Chondrocyte (in vitro differentiated cells): ENCODE measurements at regions not wholly inside any gene's neighbourhood (a gene's known extent, or its start where the extent isn't known, plus 50 kb on each side); places are given as distances from the start of the nearest gene placed in this dataset.

ENCODE experiments used
- DNase-seq: peaks from one replicate; pipeline ENCODE4 v3.0.0; 2021; ENCODE audit warnings: mixed read lengths, low spot score
- H3K27ac Mint-ChIP-seq: one replicate; pipeline ENCODE4 v1.8.0; 2021; ENCODE audit warnings: mild to moderate bottlenecking, moderate library complexity, mixed read lengths; ENCODE audit not compliant: unreplicated experiment
- H3K27me3 Mint-ChIP-seq: 2 replicates; pipeline ENCODE4 v1.8.0; 2021; ENCODE audit warnings: low read depth, mixed read lengths
- H3K36me3 Mint-ChIP-seq: 2 replicates; pipeline ENCODE4 v1.8.0; 2021; ENCODE audit warnings: low read depth, mixed read lengths
- H3K4me1 Mint-ChIP-seq: 2 replicates; pipeline ENCODE4 v1.8.0; 2021; ENCODE audit warnings: low read depth, mild to moderate bottlenecking, mixed read lengths
- H3K4me3 Mint-ChIP-seq: one replicate; pipeline ENCODE4 v1.8.0; 2021; ENCODE audit warnings: mild to moderate bottlenecking, moderate library complexity, mixed read lengths; ENCODE audit not compliant: unreplicated experiment
- H3K9me3 Mint-ChIP-seq: 2 replicates; pipeline ENCODE4 v1.8.0; 2021; ENCODE audit warnings: low read depth, mixed read lengths
- TF ChIP-seq, protein P1 (sequence below): fragments of 200-600 bp; sonication (generic); IDR thresholded peaks from 2 replicates; pipeline ENCODE4 v1.5.0; 2021; ENCODE audit warnings: antibody characterized with exemption, mild to moderate bottlenecking, moderate library complexity

DNA sequence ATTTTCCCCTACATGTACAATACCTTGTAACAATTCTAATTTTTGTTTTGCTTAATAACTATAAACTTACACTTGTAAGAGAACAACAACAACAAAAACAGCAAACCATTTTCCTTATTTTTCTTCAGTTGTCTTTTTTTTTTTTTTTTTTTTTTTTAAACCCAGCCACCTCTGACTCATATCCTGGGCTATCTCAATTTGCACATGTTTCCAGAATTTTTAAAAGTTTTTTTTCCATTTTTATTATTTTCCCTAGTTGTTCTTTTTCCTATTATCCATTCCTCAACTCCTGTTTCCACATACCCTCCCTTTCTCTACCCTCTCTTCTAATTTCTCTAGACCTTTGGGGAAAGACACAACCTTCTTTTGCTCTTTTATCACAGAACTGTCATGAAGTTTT is 112.5 kb downstream of the EFEMP1 start:
- no peak overlapping the region for H3K27ac Mint-ChIP-seq
- H3K36me3 Mint-ChIP-seq, result peaks cover 2% of the 10 kb centered on the region
- peaks cover 2% of the 10 kb centered on the region for H3K27me3 Mint-ChIP-seq
- H3K4me3 Mint-ChIP-seq, result no peak overlapping the region
- no peak for DNase-seq
- peaks cover 8% of the 10 kb centered on the region for H3K4me1 Mint-ChIP-seq
- TF ChIP-seq, protein P1, sequence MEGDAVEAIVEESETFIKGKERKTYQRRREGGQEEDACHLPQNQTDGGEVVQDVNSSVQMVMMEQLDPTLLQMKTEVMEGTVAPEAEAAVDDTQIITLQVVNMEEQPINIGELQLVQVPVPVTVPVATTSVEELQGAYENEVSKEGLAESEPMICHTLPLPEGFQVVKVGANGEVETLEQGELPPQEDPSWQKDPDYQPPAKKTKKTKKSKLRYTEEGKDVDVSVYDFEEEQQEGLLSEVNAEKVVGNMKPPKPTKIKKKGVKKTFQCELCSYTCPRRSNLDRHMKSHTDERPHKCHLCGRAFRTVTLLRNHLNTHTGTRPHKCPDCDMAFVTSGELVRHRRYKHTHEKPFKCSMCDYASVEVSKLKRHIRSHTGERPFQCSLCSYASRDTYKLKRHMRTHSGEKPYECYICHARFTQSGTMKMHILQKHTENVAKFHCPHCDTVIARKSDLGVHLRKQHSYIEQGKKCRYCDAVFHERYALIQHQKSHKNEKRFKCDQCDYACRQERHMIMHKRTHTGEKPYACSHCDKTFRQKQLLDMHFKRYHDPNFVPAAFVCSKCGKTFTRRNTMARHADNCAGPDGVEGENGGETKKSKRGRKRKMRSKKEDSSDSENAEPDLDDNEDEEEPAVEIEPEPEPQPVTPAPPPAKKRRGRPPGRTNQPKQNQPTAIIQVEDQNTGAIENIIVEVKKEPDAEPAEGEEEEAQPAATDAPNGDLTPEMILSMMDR, result no peak
- no peaks in the 10 kb centered on the region for H3K9me3 Mint-ChIP-seq

DNA sequence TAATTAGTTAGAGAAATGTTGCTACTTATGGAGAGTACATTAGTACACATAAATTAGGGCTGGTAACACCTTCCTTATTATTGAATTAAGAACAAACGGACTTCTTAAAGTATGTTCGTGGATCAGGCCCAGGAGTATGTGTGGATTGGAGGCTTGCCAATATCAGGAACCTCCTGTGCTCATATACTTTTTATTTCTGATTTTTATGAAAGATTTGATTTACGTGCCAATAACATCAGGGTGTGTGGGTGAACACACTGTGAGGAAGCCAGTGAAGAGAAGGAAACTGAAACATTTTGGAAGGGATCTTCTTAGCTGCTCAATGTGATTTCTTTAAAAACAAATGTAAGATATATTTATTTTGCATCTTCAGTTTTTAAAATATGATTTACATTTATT is 113.0 kb downstream of the EFEMP1 start:
- Mint-ChIP-seq H3K27me3 (peaks cover 6% of the 10 kb centered on the region), H3K9me3 (no peaks in the 10 kb centered on the region), H3K4me1 (peaks cover 8% of the 10 kb centered on the region), H3K4me3 (no peak overlapping the region), H3K27ac (no peak overlapping the region), H3K36me3 (peaks cover 2% of the 10 kb centered on the region)
- TF ChIP-seq, protein P1, result no peak
- no peak for DNase-seq

DNA sequence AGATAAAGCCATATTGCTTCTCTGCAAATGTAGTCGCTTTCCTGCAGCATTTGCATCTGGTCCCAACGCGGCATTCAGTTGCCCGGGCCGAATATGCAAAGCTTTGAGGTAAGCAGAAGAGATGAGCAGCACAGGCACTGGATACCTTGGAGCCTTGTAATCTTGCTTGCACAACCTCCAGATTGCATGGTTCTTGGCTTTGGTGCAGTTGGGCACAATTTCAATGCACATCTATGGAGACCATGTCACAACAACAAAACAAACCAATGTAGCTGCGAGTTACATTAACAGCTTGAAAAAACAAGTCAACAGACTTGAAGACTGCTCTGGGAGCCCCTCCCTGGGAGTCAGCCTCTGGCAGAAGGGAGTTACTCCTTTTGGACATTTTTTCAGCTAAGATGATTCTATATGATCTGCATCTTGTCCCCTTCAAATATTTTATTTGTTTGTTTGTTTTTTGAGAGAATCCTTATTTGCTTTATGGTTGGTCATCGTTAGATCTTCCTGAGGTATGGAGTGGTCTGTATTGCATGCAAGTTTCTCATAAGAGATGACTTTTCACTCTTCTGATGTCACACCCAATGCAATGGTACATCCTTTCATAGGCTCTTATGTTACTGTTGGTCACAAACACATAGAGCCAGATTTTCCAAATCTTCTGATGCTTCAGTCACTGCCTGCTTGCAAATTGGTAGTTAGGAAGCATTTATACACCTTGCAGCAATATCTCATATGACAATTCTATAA is 113.5 kb downstream of the EFEMP1 start:
- peaks cover 8% of the 10 kb centered on the region for H3K27me3 Mint-ChIP-seq
- H3K27ac Mint-ChIP-seq, result no peak overlapping the region
- DNase-seq, result no peak
- H3K4me3 Mint-ChIP-seq, result no peak overlapping the region
- TF ChIP-seq, protein P1, result no peak
- no peaks in the 10 kb centered on the region for H3K36me3 Mint-ChIP-seq
- no peaks in the 10 kb centered on the region for H3K9me3 Mint-ChIP-seq
- peaks cover 8% of the 10 kb centered on the region for H3K4me1 Mint-ChIP-seq

DNA sequence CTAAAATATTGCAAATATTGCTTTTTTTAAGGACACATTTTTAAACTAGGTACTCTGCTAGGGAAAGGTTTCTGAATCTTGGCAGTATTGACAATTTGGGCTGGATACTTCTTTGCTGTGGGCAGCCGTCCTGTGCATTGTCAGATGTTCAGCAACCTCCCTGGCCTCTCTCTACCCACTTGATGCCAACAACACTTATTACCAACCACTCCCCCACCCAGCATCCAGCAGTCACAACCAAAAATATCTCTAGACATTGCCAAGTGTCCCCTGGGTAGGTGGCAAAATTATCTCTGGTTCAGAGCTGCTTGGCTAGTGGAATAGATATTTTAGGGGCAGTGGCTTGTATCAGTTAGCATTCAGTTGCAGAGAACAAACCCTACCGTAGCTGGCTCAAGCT is 114.3 kb upstream of the PNPT1 start:
- Mint-ChIP-seq H3K4me3 (no peak overlapping the region), H3K4me1 (peaks cover 14% of the 10 kb centered on the region), H3K27me3 (peaks cover 17% of the 10 kb centered on the region), H3K36me3 (no peaks in the 10 kb centered on the region), H3K9me3 (no peaks in the 10 kb centered on the region), H3K27ac (no peak overlapping the region)
- TF ChIP-seq, protein P1, result no peak
- DNase-seq, result no peak

DNA sequence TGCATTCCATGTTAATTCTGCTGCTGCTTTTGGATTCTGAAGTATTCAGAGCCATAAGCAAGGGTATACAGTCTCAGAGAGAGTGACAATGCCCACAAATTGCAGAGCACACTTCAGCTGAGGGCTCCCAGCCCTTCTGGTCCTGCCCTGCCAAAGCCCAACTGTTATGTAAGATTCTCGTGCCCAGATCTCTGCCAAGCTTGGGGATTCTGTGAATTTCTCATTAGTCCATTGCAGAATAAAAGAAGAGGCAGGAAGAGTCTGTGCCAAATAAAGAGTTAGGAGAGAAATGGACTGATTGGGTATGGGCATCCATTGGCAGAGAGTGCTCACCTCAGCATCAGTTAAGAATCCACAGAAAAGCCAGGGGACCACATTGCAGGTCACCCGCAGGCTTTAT is 112.0 kb upstream of the PNPT1 start:
- TF ChIP-seq, protein P1, result no peak
- Mint-ChIP-seq H3K27me3 (peaks cover 21% of the 10 kb centered on the region), H3K4me3 (no peak overlapping the region), H3K4me1 (peaks cover 8% of the 10 kb centered on the region), H3K36me3 (no peaks in the 10 kb centered on the region), H3K9me3 (no peaks in the 10 kb centered on the region), H3K27ac (no peak overlapping the region)
- DNase-seq, result no peak
